Endothelial cell (in vitro differentiated cells): ENCODE measurements at regions not wholly inside any gene's neighbourhood (a gene's known extent, or its start where the extent isn't known, plus 50 kb on each side); places are given as distances from the start of the nearest gene placed in this dataset.

ENCODE experiments used
- DNase-seq: peaks from one replicate; pipeline ENCODE4 v3.0.0; 2021; ENCODE audit warnings: low spot score
- H3K27ac Mint-ChIP-seq: one replicate; pipeline ENCODE4 v1.8.0; 2021; ENCODE audit warnings: mixed read lengths, inconsistent platforms; ENCODE audit not compliant: unreplicated experiment
- H3K27me3 Mint-ChIP-seq: one replicate; pipeline ENCODE4 v1.8.0; 2021; ENCODE audit warnings: mild to moderate bottlenecking, moderate library complexity, mixed read lengths, inconsistent platforms; ENCODE audit not compliant: unreplicated experiment
- H3K36me3 Mint-ChIP-seq: one replicate; pipeline ENCODE4 v1.8.0; 2021; ENCODE audit warnings: mild to moderate bottlenecking, low read depth, mixed read lengths, inconsistent platforms; ENCODE audit not compliant: unreplicated experiment
- H3K4me1 Mint-ChIP-seq: one replicate; pipeline ENCODE4 v1.8.0; 2021; ENCODE audit warnings: mild to moderate bottlenecking, mixed read lengths, inconsistent platforms; ENCODE audit not compliant: unreplicated experiment
- H3K4me3 Mint-ChIP-seq: one replicate; pipeline ENCODE4 v1.8.0; 2021; ENCODE audit warnings: mild to moderate bottlenecking, mixed read lengths, inconsistent platforms; ENCODE audit not compliant: unreplicated experiment
- H3K9me3 Mint-ChIP-seq: one replicate; pipeline ENCODE4 v1.8.0; 2021; ENCODE audit warnings: mixed read lengths, inconsistent platforms; ENCODE audit not compliant: unreplicated experiment
- CTCF ChIP-seq: fragments of 200-600 bp; sonication (generic); IDR thresholded peaks from one replicate; pipeline ENCODE4 v1.5.0; 2021; ENCODE audit warnings: antibody characterized with exemption; ENCODE audit not compliant: unreplicated experiment

- peaks cover 5% of the 10 kb centered on the region for H3K36me3 Mint-ChIP-seq
- peaks cover 2% of the 10 kb centered on the region for H3K27me3 Mint-ChIP-seq
- no peak for DNase-seq
- H3K9me3 Mint-ChIP-seq = peaks cover 28% of the 10 kb centered on the region
- no peak for TF ChIP-seq CTCF
- H3K27ac Mint-ChIP-seq = no peak overlapping the region
- no peaks in the 10 kb centered on the region for H3K4me1 Mint-ChIP-seq
- H3K4me3 Mint-ChIP-seq = no peak overlapping the region
Observed at GRCh38 chr7:153921408-153921807, 130.8 kb upstream of the DPP6 start.

- no peak for DNase-seq
- H3K36me3 Mint-ChIP-seq = peaks cover 16% of the 10 kb centered on the region
- peaks cover 25% of the 10 kb centered on the region for H3K9me3 Mint-ChIP-seq
- no peak for TF ChIP-seq CTCF
- H3K27ac Mint-ChIP-seq = no peak overlapping the region
- peaks cover 2% of the 10 kb centered on the region for H3K27me3 Mint-ChIP-seq
- H3K4me3 Mint-ChIP-seq = no peak overlapping the region
- peaks cover 3% of the 10 kb centered on the region for H3K4me1 Mint-ChIP-seq
Observed at GRCh38 chr7:153930696-153931095, 121.5 kb upstream of the DPP6 start.

GRCh38 chr7:153934048-153934447 is 118.2 kb upstream of the DPP6 start:
- no peak overlapping the region for H3K4me3 Mint-ChIP-seq
- TF ChIP-seq CTCF = no peak
- peaks cover 21% of the 10 kb centered on the region for H3K36me3 Mint-ChIP-seq
- H3K27ac Mint-ChIP-seq = no peak overlapping the region
- H3K27me3 Mint-ChIP-seq = peaks cover 2% of the 10 kb centered on the region
- no peak for DNase-seq
- peaks cover 3% of the 10 kb centered on the region for H3K4me1 Mint-ChIP-seq
- peaks cover 31% of the 10 kb centered on the region for H3K9me3 Mint-ChIP-seq

- Mint-ChIP-seq H3K36me3 (peaks cover 21% of the 10 kb centered on the region), H3K27me3 (peaks cover 4% of the 10 kb centered on the region), H3K4me3 (no peak overlapping the region), H3K4me1 (peaks cover 3% of the 10 kb centered on the region), H3K9me3 (peaks cover 28% of the 10 kb centered on the region), H3K27ac (no peak overlapping the region)
- TF ChIP-seq CTCF = no peak
- no peak for DNase-seq
Observed at GRCh38 chr7:153934629-153935028, 117.6 kb upstream of the DPP6 start.

GRCh38 chr7:153935095-153935494 is 117.1 kb upstream of the DPP6 start:
- Mint-ChIP-seq H3K36me3 (peaks cover 21% of the 10 kb centered on the region), H3K4me3 (no peak overlapping the region), H3K9me3 (peaks cover 31% of the 10 kb centered on the region), H3K27me3 (peaks cover 6% of the 10 kb centered on the region), H3K4me1 (peaks cover 3% of the 10 kb centered on the region), H3K27ac (no peak overlapping the region)
- no peak for TF ChIP-seq CTCF
- DNase-seq = no peak
